HL-60 (cell line): ENCODE measurements at regions not wholly inside any gene's neighbourhood (a gene's known extent, or its start where the extent isn't known, plus 50 kb on each side); places are given as distances from the start of the nearest gene placed in this dataset.

Source experiments
- DNase-seq, 2 experiments: peaks; one replicate each; pipeline ENCODE4 v3.0.0-alpha.2; 2010 to 2020; ENCODE audit warnings: low read depth in 1 of 2, low spot score in 1 of 2
- H3K27ac ChIP-seq: fragments of 250-450 bp; sonication (Bioruptor Pico); replicated peaks from 2 replicates; pipeline ENCODE4 v1.5.1; 2020; ENCODE audit warnings: mild to moderate bottlenecking, moderate library complexity
- H3K27me3 ChIP-seq: fragments of 250-450 bp; sonication (Bioruptor Pico); 2 replicates; pipeline ENCODE4 v1.5.1; 2021; ENCODE audit warnings: mild to moderate bottlenecking, moderate library complexity; ENCODE audit not compliant: insufficient read depth, poor library complexity, severe bottlenecking
- H3K4me3 ChIP-seq: replicated peaks from 2 replicates; pipeline ENCODE4 v1.5.1; 2011; ENCODE audit warnings: mild to moderate bottlenecking, control low read depth, low read length; ENCODE audit not compliant: insufficient read depth
- GABPA ChIP-seq: IDR thresholded peaks from 2 replicates; pipeline ENCODE4 v1.6.1; 2012; ENCODE audit warnings: low read depth
- POLR2AphosphoS5 ChIP-seq: IDR thresholded peaks from 2 replicates; pipeline ENCODE4 v1.6.1; 2012; ENCODE audit warnings: low read depth
- SPI1 ChIP-seq: IDR thresholded peaks from 2 replicates; pipeline ENCODE4 v1.6.1; 2012; ENCODE audit warnings: low read depth, mild to moderate bottlenecking, borderline replicate concordance
- TF ChIP-seq, protein P1 (sequence below): IDR thresholded peaks from one replicate; pipeline ENCODE4 v1.5.1; 2011; ENCODE audit warnings: low read length, control low read depth, inconsistent platforms; ENCODE audit not compliant: insufficient read depth
- TF ChIP-seq, protein P2 (sequence below): IDR thresholded peaks from 2 replicates; pipeline ENCODE4 v1.6.1; 2012; ENCODE audit warnings: low read depth; ENCODE audit not compliant: insufficient replicate concordance

DNA sequence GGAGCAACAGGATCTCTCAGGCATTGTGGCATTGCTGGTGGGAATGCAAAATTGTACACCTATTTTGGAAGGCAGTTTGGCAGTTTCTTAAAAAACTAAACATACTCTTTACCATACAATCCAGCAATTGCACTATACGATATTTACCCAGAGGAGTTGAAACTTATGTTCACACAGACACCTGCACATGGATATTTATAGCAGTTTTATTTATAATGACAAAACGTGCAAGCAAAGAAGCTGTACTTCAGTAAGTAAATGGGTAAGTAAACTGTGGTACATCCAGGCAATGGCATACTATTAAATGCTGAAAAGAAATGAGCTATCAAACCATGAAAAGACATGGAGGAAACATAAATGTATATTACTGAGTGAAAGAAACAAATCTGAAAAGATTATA lies 71.6 kb upstream of the UBAC2 start:
- Histone ChIP-seq H3K27ac (no peak overlapping the region), H3K27me3 (peaks cover 42% of the 10 kb centered on the region), H3K4me3 (no peak overlapping the region)
- no peak for DNase-seq
- TF ChIP-seq POLR2AphosphoS5: no peak
- no peak for TF ChIP-seq SPI1
- TF ChIP-seq, protein P1, sequence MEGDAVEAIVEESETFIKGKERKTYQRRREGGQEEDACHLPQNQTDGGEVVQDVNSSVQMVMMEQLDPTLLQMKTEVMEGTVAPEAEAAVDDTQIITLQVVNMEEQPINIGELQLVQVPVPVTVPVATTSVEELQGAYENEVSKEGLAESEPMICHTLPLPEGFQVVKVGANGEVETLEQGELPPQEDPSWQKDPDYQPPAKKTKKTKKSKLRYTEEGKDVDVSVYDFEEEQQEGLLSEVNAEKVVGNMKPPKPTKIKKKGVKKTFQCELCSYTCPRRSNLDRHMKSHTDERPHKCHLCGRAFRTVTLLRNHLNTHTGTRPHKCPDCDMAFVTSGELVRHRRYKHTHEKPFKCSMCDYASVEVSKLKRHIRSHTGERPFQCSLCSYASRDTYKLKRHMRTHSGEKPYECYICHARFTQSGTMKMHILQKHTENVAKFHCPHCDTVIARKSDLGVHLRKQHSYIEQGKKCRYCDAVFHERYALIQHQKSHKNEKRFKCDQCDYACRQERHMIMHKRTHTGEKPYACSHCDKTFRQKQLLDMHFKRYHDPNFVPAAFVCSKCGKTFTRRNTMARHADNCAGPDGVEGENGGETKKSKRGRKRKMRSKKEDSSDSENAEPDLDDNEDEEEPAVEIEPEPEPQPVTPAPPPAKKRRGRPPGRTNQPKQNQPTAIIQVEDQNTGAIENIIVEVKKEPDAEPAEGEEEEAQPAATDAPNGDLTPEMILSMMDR: no peak
- TF ChIP-seq, protein P2, sequence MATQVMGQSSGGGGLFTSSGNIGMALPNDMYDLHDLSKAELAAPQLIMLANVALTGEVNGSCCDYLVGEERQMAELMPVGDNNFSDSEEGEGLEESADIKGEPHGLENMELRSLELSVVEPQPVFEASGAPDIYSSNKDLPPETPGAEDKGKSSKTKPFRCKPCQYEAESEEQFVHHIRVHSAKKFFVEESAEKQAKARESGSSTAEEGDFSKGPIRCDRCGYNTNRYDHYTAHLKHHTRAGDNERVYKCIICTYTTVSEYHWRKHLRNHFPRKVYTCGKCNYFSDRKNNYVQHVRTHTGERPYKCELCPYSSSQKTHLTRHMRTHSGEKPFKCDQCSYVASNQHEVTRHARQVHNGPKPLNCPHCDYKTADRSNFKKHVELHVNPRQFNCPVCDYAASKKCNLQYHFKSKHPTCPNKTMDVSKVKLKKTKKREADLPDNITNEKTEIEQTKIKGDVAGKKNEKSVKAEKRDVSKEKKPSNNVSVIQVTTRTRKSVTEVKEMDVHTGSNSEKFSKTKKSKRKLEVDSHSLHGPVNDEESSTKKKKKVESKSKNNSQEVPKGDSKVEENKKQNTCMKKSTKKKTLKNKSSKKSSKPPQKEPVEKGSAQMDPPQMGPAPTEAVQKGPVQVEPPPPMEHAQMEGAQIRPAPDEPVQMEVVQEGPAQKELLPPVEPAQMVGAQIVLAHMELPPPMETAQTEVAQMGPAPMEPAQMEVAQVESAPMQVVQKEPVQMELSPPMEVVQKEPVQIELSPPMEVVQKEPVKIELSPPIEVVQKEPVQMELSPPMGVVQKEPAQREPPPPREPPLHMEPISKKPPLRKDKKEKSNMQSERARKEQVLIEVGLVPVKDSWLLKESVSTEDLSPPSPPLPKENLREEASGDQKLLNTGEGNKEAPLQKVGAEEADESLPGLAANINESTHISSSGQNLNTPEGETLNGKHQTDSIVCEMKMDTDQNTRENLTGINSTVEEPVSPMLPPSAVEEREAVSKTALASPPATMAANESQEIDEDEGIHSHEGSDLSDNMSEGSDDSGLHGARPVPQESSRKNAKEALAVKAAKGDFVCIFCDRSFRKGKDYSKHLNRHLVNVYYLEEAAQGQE: no peak
- no peak for TF ChIP-seq GABPA

DNA sequence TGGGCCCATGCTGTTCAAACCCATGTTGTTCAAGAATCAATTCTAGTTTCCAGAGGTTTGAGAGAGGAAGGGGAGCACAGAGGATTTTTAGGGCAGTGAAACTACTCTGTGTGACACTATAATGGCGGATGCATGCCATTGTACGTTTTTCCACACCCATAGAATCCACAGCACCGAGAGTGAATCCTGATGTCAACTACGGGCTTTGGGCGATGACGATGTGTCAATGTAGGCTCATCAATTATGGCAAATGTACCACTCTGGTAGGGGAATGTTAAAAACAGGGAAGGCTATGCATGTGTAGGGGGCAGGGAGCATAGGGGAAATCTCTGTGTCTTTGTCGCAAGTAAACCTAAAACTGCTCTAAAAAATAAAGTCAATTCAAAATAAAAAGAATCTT lies 70.7 kb upstream of the UBAC2 start:
- DNase-seq: no peak
- peaks cover 47% of the 10 kb centered on the region for H3K27me3 ChIP-seq
- H3K27ac ChIP-seq: no peak overlapping the region
- H3K4me3 ChIP-seq: no peak overlapping the region
- no peak for TF ChIP-seq GABPA
- no peak for TF ChIP-seq POLR2AphosphoS5
- TF ChIP-seq SPI1: no peak
- TF ChIP-seq, protein P1: no peak
- TF ChIP-seq, protein P2: no peak

DNA sequence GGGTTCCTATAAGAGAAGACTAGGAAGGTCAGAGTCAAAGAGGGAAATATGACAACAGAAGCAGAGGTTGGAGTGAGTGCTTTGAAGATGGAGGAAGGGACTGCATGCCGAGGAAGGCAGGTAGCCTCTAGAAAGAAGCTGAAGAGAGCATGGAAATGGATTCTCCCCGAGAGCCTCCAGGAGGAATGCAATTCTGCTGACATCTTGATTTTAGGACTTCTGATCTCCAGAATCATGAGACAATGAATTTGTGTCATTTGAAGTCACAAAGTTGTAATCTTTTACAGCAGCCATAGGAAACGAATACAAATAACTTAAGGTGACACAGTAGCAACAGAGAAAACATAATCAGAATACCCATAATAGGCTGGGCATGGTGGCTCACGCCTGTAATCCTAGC lies 69.2 kb upstream of the UBAC2 start:
- TF ChIP-seq, protein P2: no peak
- TF ChIP-seq POLR2AphosphoS5 (no peak), SPI1 (no peak), GABPA (no peak)
- TF ChIP-seq, protein P1: no peak
- Histone ChIP-seq H3K27ac (no peak overlapping the region), H3K27me3 (peaks cover 51% of the 10 kb centered on the region), H3K4me3 (no peak overlapping the region)
- DNase-seq: no peak
